Natural killer cell (primary cell): ENCODE measurements at regions not wholly inside any gene's neighbourhood (a gene's known extent, or its start where the extent isn't known, plus 50 kb on each side); places are given as distances from the start of the nearest gene placed in this dataset.

ENCODE experiments used
- ATAC-seq, 3 donors: fragments of 150-1000 bp in 2 of 3; fragments of 200-7000 bp in 1 of 3; cut with Tn5 transposase; 1 replicate in 1 of 3; 2 replicates in 2 of 3; pipeline ENCODE4 v1.10.0; 2021; ENCODE audit warnings: mild to moderate bottlenecking in 2 of 3, moderate library complexity in 2 of 3
- DNase-seq, 2 donors: peaks; one replicate each; pipeline versions ENCODE4 v3.0.0 to v3.0.0-alpha.2; 2013 to 2021; ENCODE audit warnings: mixed read lengths in 1 of 2
- H3K27ac ChIP-seq: one replicate; pipeline ENCODE4 v1.5.1; 2013; ENCODE audit warnings: mild to moderate bottlenecking, low read length
- H3K27me3 ChIP-seq: one replicate; pipeline ENCODE4 v1.6.1; 2013; ENCODE audit warnings: low read length; ENCODE audit not compliant: control insufficient read depth, insufficient read depth
- H3K36me3 ChIP-seq: one replicate; pipeline ENCODE4 v1.6.1; 2013; ENCODE audit warnings: low read length; ENCODE audit not compliant: control insufficient read depth, insufficient read depth
- H3K4me1 ChIP-seq: one replicate; pipeline ENCODE4 v1.6.1; 2013; ENCODE audit warnings: low read length; ENCODE audit not compliant: control insufficient read depth, insufficient read depth
- H3K4me3 ChIP-seq: one replicate; pipeline ENCODE4 v1.5.1; 2013; ENCODE audit warnings: low read length
- H3K9me3 ChIP-seq: one replicate; pipeline ENCODE4 v1.6.1; 2013; ENCODE audit warnings: low read length; ENCODE audit not compliant: control insufficient read depth, insufficient read depth
- H3K27ac Mint-ChIP-seq, 2 donors: one replicate each; pipeline ENCODE4 v1.8.0; 2022; ENCODE audit warnings: mild to moderate bottlenecking in 2 of 2, mixed read lengths in 2 of 2, moderate library complexity in 1 of 2
- H3K27me3 Mint-ChIP-seq, 2 donors: one replicate each; pipeline ENCODE4 v1.8.0; 2022; ENCODE audit warnings: low read depth in 2 of 2, mixed read lengths in 2 of 2
- H3K36me3 Mint-ChIP-seq: one replicate; pipeline ENCODE4 v1.8.0; 2022; ENCODE audit warnings: mixed read lengths
- H3K4me1 Mint-ChIP-seq, 2 donors: one replicate each; pipeline ENCODE4 v1.8.0; 2022; ENCODE audit warnings: mixed read lengths in 2 of 2
- H3K4me3 Mint-ChIP-seq: one replicate; pipeline ENCODE4 v1.8.0; 2022; ENCODE audit warnings: mild to moderate bottlenecking, moderate library complexity, mixed read lengths
- H3K9me3 Mint-ChIP-seq, 2 donors: one replicate each; pipeline ENCODE4 v1.8.0; 2022; ENCODE audit warnings: mixed read lengths in 2 of 2
- WGBS: methylation state at CpG from one replicate; pipeline ENCODE4 v1.1.7; 2013; ENCODE audit warnings: missing lambda C conversion rate; ENCODE audit not compliant: insufficient coverage; 5-methylcytosine and 5-hydroxymethylcytosine counted together
- intact Hi-C: fragments of 100-400 bp; cut with micrococcal nuclease; formaldehyde crosslinking; loops from one replicate; pipeline ENCODE4 v1.14.2; 2022
- TF ChIP-seq, protein P1 (sequence below): fragments of 200-600 bp; IDR thresholded peaks from one replicate; pipeline ENCODE4 v1.8.0; 2022; ENCODE audit warnings: antibody characterized with exemption

DNA sequence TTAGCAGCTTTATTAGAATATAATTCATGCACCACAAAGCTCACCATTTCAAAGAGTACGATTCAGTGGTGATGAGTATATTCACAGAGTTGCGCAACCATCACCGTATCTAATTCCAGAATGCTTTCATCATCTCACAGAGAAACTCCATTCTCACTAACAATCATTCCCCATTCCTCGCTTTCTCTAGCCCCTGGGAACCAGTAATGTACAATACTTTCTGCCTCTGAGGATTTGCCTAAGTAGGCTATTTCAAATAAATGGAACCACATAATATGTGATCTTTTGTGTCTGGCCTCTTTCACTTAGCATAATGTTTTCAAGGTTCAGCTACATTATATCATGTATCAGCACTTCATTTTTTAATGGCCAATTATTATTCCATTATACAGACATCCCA lies 145.1 kb upstream of the ADAMTS16 start:
- intact Hi-C loops, result no loop called here
- DNase-seq, result no peak
- no peaks in the 10 kb centered on the region for H3K27me3 Mint-ChIP-seq
- Histone ChIP-seq H3K36me3 (no peaks in the 10 kb centered on the region), H3K27ac (no peak overlapping the region), H3K9me3 (peaks cover 4% of the 10 kb centered on the region), H3K4me3 (no peak overlapping the region), H3K4me1 (no peaks in the 10 kb centered on the region), H3K27me3 (no peaks in the 10 kb centered on the region)
- H3K36me3 Mint-ChIP-seq, result no peaks in the 10 kb centered on the region
- H3K4me3 Mint-ChIP-seq, result no peak overlapping the region
- no peak overlapping the region for H3K27ac Mint-ChIP-seq
- H3K9me3 Mint-ChIP-seq, result peaks cover 6 to 8% of the 10 kb centered on the region in 2 donors
- 92% methylated on average over 4 of the region's 4 CpGs for WGBS
- H3K4me1 Mint-ChIP-seq, result no peaks in the 10 kb centered on the region
- ATAC-seq, result no peak
- TF ChIP-seq, protein P1, sequence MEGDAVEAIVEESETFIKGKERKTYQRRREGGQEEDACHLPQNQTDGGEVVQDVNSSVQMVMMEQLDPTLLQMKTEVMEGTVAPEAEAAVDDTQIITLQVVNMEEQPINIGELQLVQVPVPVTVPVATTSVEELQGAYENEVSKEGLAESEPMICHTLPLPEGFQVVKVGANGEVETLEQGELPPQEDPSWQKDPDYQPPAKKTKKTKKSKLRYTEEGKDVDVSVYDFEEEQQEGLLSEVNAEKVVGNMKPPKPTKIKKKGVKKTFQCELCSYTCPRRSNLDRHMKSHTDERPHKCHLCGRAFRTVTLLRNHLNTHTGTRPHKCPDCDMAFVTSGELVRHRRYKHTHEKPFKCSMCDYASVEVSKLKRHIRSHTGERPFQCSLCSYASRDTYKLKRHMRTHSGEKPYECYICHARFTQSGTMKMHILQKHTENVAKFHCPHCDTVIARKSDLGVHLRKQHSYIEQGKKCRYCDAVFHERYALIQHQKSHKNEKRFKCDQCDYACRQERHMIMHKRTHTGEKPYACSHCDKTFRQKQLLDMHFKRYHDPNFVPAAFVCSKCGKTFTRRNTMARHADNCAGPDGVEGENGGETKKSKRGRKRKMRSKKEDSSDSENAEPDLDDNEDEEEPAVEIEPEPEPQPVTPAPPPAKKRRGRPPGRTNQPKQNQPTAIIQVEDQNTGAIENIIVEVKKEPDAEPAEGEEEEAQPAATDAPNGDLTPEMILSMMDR, result no peak

DNA sequence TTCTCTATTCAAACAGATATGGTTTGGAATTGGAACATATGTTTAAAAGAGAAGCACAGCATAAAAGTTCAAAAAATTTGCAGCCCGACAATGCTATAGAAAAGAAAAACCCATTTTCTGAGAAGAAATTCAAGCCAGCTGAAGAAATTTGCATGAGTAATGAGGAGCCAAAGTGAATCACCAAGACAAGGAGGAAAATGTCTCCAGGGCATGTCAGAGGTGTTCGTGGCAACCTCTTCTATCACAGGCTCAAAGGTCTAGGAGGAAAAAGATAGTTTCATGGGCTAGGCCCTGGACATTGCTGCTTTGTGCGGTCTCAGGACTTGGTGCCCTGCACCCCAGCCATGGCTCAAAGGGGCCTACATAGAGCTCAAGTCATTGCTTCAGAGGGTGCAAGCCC lies 134.8 kb upstream of the ADAMTS16 start:
- Mint-ChIP-seq H3K27me3 (no peaks in the 10 kb centered on the region), H3K36me3 (no peaks in the 10 kb centered on the region), H3K27ac (no peak overlapping the region), H3K4me1 (no peaks in the 10 kb centered on the region), H3K4me3 (no peak overlapping the region), H3K9me3 (peaks cover 13 to 18% of the 10 kb centered on the region in 2 donors)
- Histone ChIP-seq H3K27me3 (no peaks in the 10 kb centered on the region), H3K4me1 (no peaks in the 10 kb centered on the region), H3K36me3 (no peaks in the 10 kb centered on the region), H3K4me3 (no peak overlapping the region), H3K9me3 (no peaks in the 10 kb centered on the region), H3K27ac (no peak overlapping the region)
- 79% methylated on average over 3 of the region's 3 CpGs for WGBS
- DNase-seq, result no peak
- no peak for ATAC-seq
- intact Hi-C loops, result no loop called here
- TF ChIP-seq, protein P1, result no peak

DNA sequence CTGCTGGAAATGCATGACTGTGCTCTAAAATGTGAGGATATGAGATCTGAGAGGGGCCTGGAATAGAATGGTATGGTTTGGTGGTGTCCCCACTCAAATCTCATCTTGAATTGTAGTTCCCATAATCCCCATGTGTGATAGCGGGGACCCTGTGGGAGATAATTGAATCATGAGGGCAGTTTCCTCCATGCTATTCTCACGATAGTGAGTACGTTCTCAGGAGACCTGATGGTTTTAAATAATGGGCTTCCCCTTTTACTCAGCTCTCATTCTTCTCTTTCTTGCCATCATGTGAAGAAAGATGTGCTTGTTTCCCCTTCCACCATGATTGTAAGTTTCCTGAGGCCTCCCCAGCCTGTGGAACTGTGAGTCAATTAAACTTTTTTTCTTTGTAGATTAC lies 133.6 kb upstream of the ADAMTS16 start:
- H3K27me3 Mint-ChIP-seq, result no peaks in the 10 kb centered on the region
- TF ChIP-seq, protein P1, result no peak
- no peaks in the 10 kb centered on the region for H3K9me3 ChIP-seq

GRCh38 chr5:5009240-5009639 lies 130.9 kb upstream of the ADAMTS16 start:
- ATAC-seq (no peak), DNase-seq (no peak)
- H3K4me1 ChIP-seq, result no peaks in the 10 kb centered on the region
- TF ChIP-seq, protein P1, result no peak
- Mint-ChIP-seq H3K4me1 (no peaks in the 10 kb centered on the region), H3K36me3 (no peaks in the 10 kb centered on the region), H3K4me3 (no peak overlapping the region), H3K9me3 (peaks cover 13 to 19% of the 10 kb centered on the region in 2 donors), H3K27ac (no peak overlapping the region), H3K27me3 (no peaks in the 10 kb centered on the region)
- intact Hi-C loops, result no loop called here
- no peaks in the 10 kb centered on the region for H3K27me3 ChIP-seq
- H3K9me3 ChIP-seq, result no peaks in the 10 kb centered on the region
- H3K4me3 ChIP-seq, result no peak overlapping the region
- no peaks in the 10 kb centered on the region for H3K36me3 ChIP-seq
- H3K27ac ChIP-seq, result no peak overlapping the region
- 90% methylated on average over 4 of the region's 4 CpGs for WGBS

More for the DNA sequence above, 133.6 kb upstream of the ADAMTS16 start:
- H3K36me3 ChIP-seq, result no peaks in the 10 kb centered on the region
- H3K4me3 Mint-ChIP-seq, result no peak overlapping the region
- no peak for ATAC-seq
- no peaks in the 10 kb centered on the region for H3K4me1 Mint-ChIP-seq
- H3K4me1 ChIP-seq, result no peaks in the 10 kb centered on the region
- H3K4me3 ChIP-seq, result no peak overlapping the region
- intact Hi-C loops, result no loop called here
- no peak for DNase-seq
- H3K27ac Mint-ChIP-seq, result no peak overlapping the region
- 72% methylated on average over 3 of the region's 3 CpGs for WGBS
- peaks cover 13 to 21% of the 10 kb centered on the region in 2 donors for H3K9me3 Mint-ChIP-seq
- H3K36me3 Mint-ChIP-seq, result no peaks in the 10 kb centered on the region
- H3K27me3 ChIP-seq, result no peaks in the 10 kb centered on the region
- no peak overlapping the region for H3K27ac ChIP-seq
